K562 (cell line): ENCODE measurements at regions not wholly inside any gene's neighbourhood (a gene's known extent, or its start where the extent isn't known, plus 50 kb on each side); places are given as distances from the start of the nearest gene placed in this dataset.

Source experiments
- ATAC-seq: fragments of 200-7000 bp; cut with Tn5 transposase; 3 replicates; pipeline ENCODE4 v1.9.1; 2020; ENCODE audit warnings: moderate library complexity
- BruUV-seq: library from RNA; stranded (reverse); fragments of 400-500 nt; replicated peaks from 2 replicates; lab custom pipeline; 2021; lab: Mats Ljungman, UMichigan
- CTCF ChIA-PET: fragments of 300-600 bp; formaldehyde crosslinking; extraction: SDS; loops from one replicate; lab custom pipeline; 2021; ENCODE audit warnings: low intra/inter-chr PET ratio; lab: Yijun Ruan, JAX
- POLR2A ChIA-PET: fragments of 300-600, 350-650 bp; sonication (Branson Sonifier 250); formaldehyde crosslinking; extraction: SDS; loops from one replicate; lab custom pipeline; 2021; ENCODE audit warnings: antibody characterized with exemption, inconsistent platforms; lab: Yijun Ruan, JAX
- DNase-seq, 4 experiments: peaks; one replicate each; pipeline versions ENCODE4 v3.0.0 to v3.0.0-alpha.2; 2011 to 2018; ENCODE audit warnings: low spot score in 3 of 4, mixed read lengths in 3 of 4; ENCODE audit errors: extremely low read depth in 1 of 4
- FAIRE-seq: peaks from 2 replicates; lab custom pipeline; 2011; peaks lifted over from hg19 to GRCh38; lab: Jason Lieb, UNC
- H2AFZ ChIP-seq: 2 replicates; pipeline ENCODE4 v1.6.0; 2011; ENCODE audit warnings: low read depth, low read length, control low read depth, inconsistent platforms
- H3K27ac ChIP-seq: fragments of 200-600 bp; 3 replicates; pipeline ENCODE4 v1.8.0; 2011; ENCODE audit warnings: low read depth, mild to moderate bottlenecking, control low read depth, inconsistent platforms, low read length, moderate library complexity, mixed read lengths; ENCODE audit errors: extremely low read depth
- H3K27me3 ChIP-seq, 2 experiments: fragments of 300-600 bp in 1 of 2; 2 replicates in 1 of 2; 3 replicates in 1 of 2; pipeline versions ENCODE4 v1.6.0 to v1.8.0; 2011; ENCODE audit warnings: inconsistent platforms in 2 of 2, low read length in 2 of 2, mild to moderate bottlenecking in 1 of 2, mixed read lengths in 1 of 2, moderate library complexity in 1 of 2; ENCODE audit not compliant: control insufficient read depth in 2 of 2, insufficient read depth in 2 of 2
- H3K36me3 ChIP-seq: fragments of 300-600 bp; 3 replicates; pipeline ENCODE4 v1.8.0; 2011; ENCODE audit warnings: mild to moderate bottlenecking, low read length, inconsistent platforms; ENCODE audit not compliant: control insufficient read depth, insufficient read depth
- H3K4me1 ChIP-seq, 2 experiments: fragments of 200-600 bp in 1 of 2; replicated peaks in 1 of 2; 2 replicates in 1 of 2; 3 replicates in 1 of 2; pipeline versions ENCODE4 v1.5.1 to v1.8.0; 2011; ENCODE audit warnings: inconsistent platforms in 2 of 2, low read length in 2 of 2, mild to moderate bottlenecking in 1 of 2, mixed read lengths in 1 of 2, moderate library complexity in 1 of 2; ENCODE audit not compliant: control insufficient read depth in 2 of 2, insufficient read depth in 2 of 2
- H3K4me2 ChIP-seq: 2 replicates; pipeline ENCODE4 v1.6.1; 2011; ENCODE audit warnings: low read length, control low read depth, inconsistent platforms, mixed read lengths; ENCODE audit not compliant: insufficient read depth
- H3K4me3 ChIP-seq: fragments of 200-600 bp; sonication (generic), shearing (Covaris generic); 2 replicates; pipeline ENCODE4 v1.5.1; 2016; ENCODE audit warnings: control low read depth, inconsistent platforms
- H3K79me2 ChIP-seq: fragments of 200-600 bp; 3 replicates; pipeline ENCODE4 v1.8.0; 2011; ENCODE audit warnings: low read length, inconsistent platforms; ENCODE audit not compliant: control insufficient read depth, insufficient read depth
- H3K9ac ChIP-seq, 2 experiments: 2 replicates each; pipeline versions ENCODE4 v1.6.0 to v1.6.1; 2011; ENCODE audit warnings: low read depth in 2 of 2, low read length in 2 of 2, control low read depth in 1 of 2, inconsistent platforms in 1 of 2, mild to moderate bottlenecking in 1 of 2, mixed read lengths in 1 of 2; ENCODE audit not compliant: insufficient read depth in 1 of 2
- H3K9me1 ChIP-seq: one replicate; pipeline ENCODE4 v1.6.0; 2011; ENCODE audit warnings: inconsistent platforms, mild to moderate bottlenecking, low read length, moderate library complexity; ENCODE audit not compliant: control insufficient read depth, insufficient read depth
- H3K9me3 ChIP-seq: replicated peaks from 2 replicates; pipeline ENCODE4 v1.5.1; 2011; ENCODE audit warnings: low read depth, low read length, inconsistent platforms; ENCODE audit not compliant: control insufficient read depth, insufficient read depth
- H4K20me1 ChIP-seq: replicated peaks from 2 replicates; pipeline ENCODE4 v1.6.1; 2011; ENCODE audit warnings: low read length, inconsistent platforms, mixed read lengths; ENCODE audit not compliant: control insufficient read depth, insufficient read depth
- BCL6 ChIP-seq: fragments of 250-450 bp; sonication (Bioruptor Pico); IDR thresholded peaks from 2 replicates; pipeline ENCODE4 v1.4.0; 2020
- BHLHE40 ChIP-seq: IDR thresholded peaks from 2 replicates; pipeline ENCODE4 v1.6.1; 2011; ENCODE audit warnings: low read length, improper control_type of control experiment
- CEBPB ChIP-seq: fragments of 450-650 bp; IDR thresholded peaks from 2 replicates; pipeline ENCODE4 v1.6.1; 2016; ENCODE audit warnings: missing genetic modification characterization, missing compliant biosample characterization
- CREB5 ChIP-seq: fragments of 250-450 bp; sonication (Bioruptor Pico); IDR thresholded peaks from 2 replicates; pipeline ENCODE4 v1.5.0; 2020; ENCODE audit warnings: mild to moderate bottlenecking
- E2F6 ChIP-seq, 2 experiments: IDR thresholded peaks; 2 replicates each; pipeline ENCODE4 v1.6.1; 2011; ENCODE audit warnings: borderline replicate concordance in 1 of 2, control low read depth in 1 of 2, low read depth in 1 of 2, low read length in 1 of 2, mild to moderate bottlenecking in 1 of 2, mixed read lengths in 1 of 2, moderate library complexity in 1 of 2; ENCODE audit not compliant: insufficient read depth in 1 of 2, insufficient read length in 1 of 2, poor library complexity in 1 of 2, severe bottlenecking in 1 of 2; ENCODE audit errors: extremely low read depth in 1 of 2
- ELK3 ChIP-seq: fragments of 450-650 bp; formaldehyde crosslinking; IDR thresholded peaks from 2 replicates; pipeline ENCODE4 v1.4.0; 2020; ENCODE audit warnings: mild to moderate bottlenecking
- LARP7 ChIP-seq: fragments of 450-650 bp; IDR thresholded peaks from 2 replicates; pipeline ENCODE4 v1.6.1; 2016
- MNT ChIP-seq, 2 experiments: fragments of 450-650 bp; conservative IDR thresholded peaks; 2 replicates each; pipeline ENCODE4 v1.6.1; 2017; ENCODE audit warnings: mild to moderate bottlenecking in 2 of 2, moderate library complexity in 2 of 2
- PHF21A ChIP-seq: fragments of 450-650 bp; IDR thresholded peaks from 2 replicates; pipeline ENCODE4 v1.6.1; 2017; ENCODE audit warnings: low read depth, borderline replicate concordance
- POLR2G ChIP-seq: fragments of 200-400 bp; formaldehyde crosslinking; IDR thresholded peaks from 2 replicates; pipeline ENCODE4 v1.6.1; 2017; ENCODE audit warnings: low read depth, mild to moderate bottlenecking, antibody characterized with exemption, low read length, moderate library complexity
- PRMT5 ChIP-seq: sonication (generic); formaldehyde crosslinking; IDR thresholded peaks from 2 replicates; pipeline ENCODE4 v1.5.0; 2020; ENCODE audit warnings: missing genetic modification reagents
- SAFB ChIP-seq: fragments of 200-400 bp; formaldehyde crosslinking; IDR thresholded peaks from 2 replicates; pipeline ENCODE4 v1.6.1; 2017; ENCODE audit warnings: low read depth, low read length, borderline replicate concordance
- ZBTB26 ChIP-seq: fragments of 450-650 bp; formaldehyde crosslinking; IDR thresholded peaks from 2 replicates; pipeline ENCODE4 v1.4.0; 2022; ENCODE audit warnings: missing genetic modification characterization
- ZNF224 ChIP-seq: sonication (generic); formaldehyde crosslinking; IDR thresholded peaks from 2 replicates; pipeline ENCODE4 v1.8.0; 2022; ENCODE audit warnings: mild to moderate bottlenecking, missing genetic modification reagents
- ZNF384 ChIP-seq: IDR thresholded peaks from 2 replicates; pipeline ENCODE4 v1.6.1; 2012; ENCODE audit warnings: low read depth, low read length, improper control_type of control experiment
- ZNF740 ChIP-seq, 3 experiments: fragments of 200-800 bp in 1 of 3; sonication (Bioruptor generic) in 1 of 3; sonication (generic) in 1 of 3; formaldehyde crosslinking in 1 of 3; IDR thresholded peaks; 2 replicates each; pipeline versions ENCODE4 v1.6.1 to v1.8.0; 2016 to 2022; ENCODE audit warnings: mild to moderate bottlenecking in 2 of 3, missing compliant biosample characterization in 2 of 3, missing genetic modification characterization in 2 of 3, missing genetic modification reagents in 1 of 3
- WGBS: fragments of 100-300 bp; shearing (Covaris generic); methylation state at CpG from one replicate; pipeline ENCODE4 v1.1.6; 2016; ENCODE audit warnings: low coverage, mixed read lengths; ENCODE audit not compliant: insufficient coverage; ENCODE audit errors: missing lambda C conversion rate; 5-methylcytosine and 5-hydroxymethylcytosine counted together
- in situ Hi-C: fragments of 300-500 bp; cut with MboI; formaldehyde crosslinking; loops from 4 replicates; pipeline ENCODE4 v1.15.0; 2018; ENCODE audit warnings: inconsistent platforms, mixed read lengths
- intact Hi-C: fragments of 100-400 bp; cut with micrococcal nuclease; formaldehyde crosslinking; loops from 2 replicates; pipeline ENCODE4 v1.14.2; 2022

- H3K4me1 ChIP-seq = no peaks in the 10 kb centered on the region
- no peak for DNase-seq
- TF ChIP-seq ZNF224 (CRISPR knock-in tag) = no peak
- TF ChIP-seq E2F6 (IDR thresholded peaks at IDR 0.05; ENCODE audit: borderline replicate concordance in 1 of 2, extremely low read depth in 1 of 2, insufficient read depth in 1 of 2, insufficient read length in 1 of 2, low read depth in 1 of 2, low read length in 1 of 2, poor library complexity in 1 of 2, severe bottlenecking in 1 of 2) = no peak
- TF ChIP-seq ZNF384 = no peak
- no peak for TF ChIP-seq PRMT5 (CRISPR knock-in tag)
- TF ChIP-seq PHF21A = no peak
- no peak for TF ChIP-seq MNT (conservative IDR thresholded peaks at IDR 0.05)
- no peak for TF ChIP-seq CREB5 (CRISPR knock-in tag)
- TF ChIP-seq SAFB = no peak
- TF ChIP-seq BCL6 (CRISPR knock-in tag) = no peak
- no peak for TF ChIP-seq LARP7
- TF ChIP-seq ELK3 = no peak
- TF ChIP-seq ZNF740 (CRISPR knock-in tag; IDR thresholded peaks at IDR 0.05) = no peak
- TF ChIP-seq ZNF740 (tag; IDR thresholded peaks at IDR 0.05) = no peak
- no peak for TF ChIP-seq CEBPB (tag)
- no peak for TF ChIP-seq POLR2G
- no peak for TF ChIP-seq BHLHE40
- TF ChIP-seq ZBTB26 (CRISPR knock-in tag) = no peak
- TF ChIP-seq, all 486 proteins: peak for 0
- no peaks in the 10 kb centered on the region for H3K9me1 ChIP-seq
- POLR2A ChIA-PET = no interaction called here
- intact Hi-C loops (no loop called here), in situ Hi-C loops (no loop called here)
- H3K79me2 ChIP-seq = no peaks in the 10 kb centered on the region
- no peak overlapping the region for H3K4me3 ChIP-seq
- H2AFZ ChIP-seq = no peak overlapping the region
- no peak for ATAC-seq
- H3K9me3 ChIP-seq = no peaks in the 10 kb centered on the region
- no peak overlapping the region for H3K27ac ChIP-seq
- no peak overlapping the region for H3K9ac ChIP-seq
- CTCF ChIA-PET = no interaction called here
- no peaks in the 10 kb centered on the region for H3K36me3 ChIP-seq
- H4K20me1 ChIP-seq = no peaks in the 10 kb centered on the region
- no peak overlapping the region for H3K4me2 ChIP-seq
- no peak for FAIRE-seq
- BruUV-seq = no TSS peak
- H3K27me3 ChIP-seq = no peaks in the 10 kb centered on the region
- 14% methylated on average over 1 of the region's 1 CpG for WGBS
Measured at GRCh38 chr4:45732161-45732560, 391.7 kb downstream of the GABRG1 start.
